KMS-11 (cell line): ENCODE measurements at regions not wholly inside any gene's neighbourhood (a gene's known extent, or its start where the extent isn't known, plus 50 kb on each side); places are given as distances from the start of the nearest gene placed in this dataset.

Source experiments
- H2AFZ ChIP-seq: fragments of 200-600 bp; sonication (generic); 2 replicates; pipeline ENCODE4 v1.6.1; 2016; ENCODE audit warnings: antibody characterized with exemption, mixed run types, low read depth
- H3K27ac ChIP-seq: fragments of 200-600 bp; sonication (generic); 2 replicates; pipeline ENCODE4 v1.6.1; 2016; ENCODE audit warnings: mild to moderate bottlenecking, mixed run types
- H3K27me3 ChIP-seq: fragments of 200-600 bp; sonication (generic); 2 replicates; pipeline ENCODE4 v1.6.1; 2017; ENCODE audit warnings: mild to moderate bottlenecking, low read depth, mixed run types, moderate library complexity; ENCODE audit not compliant: insufficient read depth
- H3K36me3 ChIP-seq: fragments of 200-600 bp; sonication (generic); 2 replicates; pipeline ENCODE4 v1.6.1; 2017; ENCODE audit warnings: mild to moderate bottlenecking, mixed run types; ENCODE audit not compliant: insufficient read depth
- H3K4me1 ChIP-seq: fragments of 200-600 bp; sonication (generic); 2 replicates; pipeline ENCODE4 v1.6.1; 2016; ENCODE audit warnings: mild to moderate bottlenecking, low read depth, mixed run types; ENCODE audit not compliant: poor library complexity, severe bottlenecking
- H3K4me2 ChIP-seq: fragments of 200-600 bp; sonication (generic); 2 replicates; pipeline ENCODE4 v1.7.0; 2016; ENCODE audit warnings: mild to moderate bottlenecking, mixed run types
- H3K4me3 ChIP-seq: fragments of 200-600 bp; sonication (generic); IDR thresholded peaks from 2 replicates; pipeline ENCODE4 v1.6.1; 2017; ENCODE audit warnings: low read depth, low read length, mixed read lengths; ENCODE audit not compliant: insufficient read depth
- H3K79me2 ChIP-seq: fragments of 200-600 bp; sonication (generic); 2 replicates; pipeline ENCODE4 v1.6.1; 2016; ENCODE audit warnings: low read depth, mixed run types; ENCODE audit not compliant: insufficient read depth
- H3K9ac ChIP-seq: fragments of 200-600 bp; sonication (generic); 2 replicates; pipeline ENCODE4 v1.6.1; 2016; ENCODE audit warnings: mild to moderate bottlenecking, mixed run types
- H4K20me1 ChIP-seq: fragments of 200-600 bp; sonication (generic); 2 replicates; pipeline ENCODE4 v1.6.1; 2016; ENCODE audit warnings: mild to moderate bottlenecking, mixed run types; ENCODE audit not compliant: insufficient read depth
- CTCF ChIP-seq: fragments of 200-600 bp; sonication (generic); conservative IDR thresholded peaks from 2 replicates; pipeline ENCODE4 v1.6.1; 2017; ENCODE audit warnings: low read depth, mild to moderate bottlenecking, antibody characterized with exemption, low read length, moderate library complexity, mixed read lengths

GRCh38 chr1:14440166-14440565 is 158.3 kb upstream of the KAZN start:
- H3K79me2 ChIP-seq = no peaks in the 10 kb centered on the region
- H3K27me3 ChIP-seq = no peaks in the 10 kb centered on the region; the same call in 1 of the 2 replicates
- no peaks in the 10 kb centered on the region for H3K4me1 ChIP-seq
- H3K36me3 ChIP-seq = no peaks in the 10 kb centered on the region
- H3K27ac ChIP-seq = no peak overlapping the region
- no peak overlapping the region for H3K4me2 ChIP-seq
- H3K4me3 ChIP-seq = no peak overlapping the region
- no peaks in the 10 kb centered on the region for H4K20me1 ChIP-seq
- H2AFZ ChIP-seq = no peak overlapping the region
- no peak overlapping the region for H3K9ac ChIP-seq
- TF ChIP-seq CTCF = no peak

GRCh38 chr1:14440731-14441130 is 157.8 kb upstream of the KAZN start:
- TF ChIP-seq CTCF = no peak
- no peak overlapping the region for H3K27ac ChIP-seq
- H3K4me2 ChIP-seq = no peak overlapping the region
- no peaks in the 10 kb centered on the region; the same call in 1 of the 2 replicates for H3K27me3 ChIP-seq
- no peak overlapping the region for H3K4me3 ChIP-seq
- no peaks in the 10 kb centered on the region for H3K79me2 ChIP-seq
- H3K9ac ChIP-seq = no peak overlapping the region
- H2AFZ ChIP-seq = no peak overlapping the region
- H3K36me3 ChIP-seq = no peaks in the 10 kb centered on the region
- no peaks in the 10 kb centered on the region for H3K4me1 ChIP-seq
- H4K20me1 ChIP-seq = no peaks in the 10 kb centered on the region

GRCh38 chr1:14441302-14441741 is 157.2 kb upstream of the KAZN start:
- no peaks in the 10 kb centered on the region; the same call in 1 of the 2 replicates for H3K27me3 ChIP-seq
- H3K36me3 ChIP-seq = no peaks in the 10 kb centered on the region
- H3K9ac ChIP-seq = no peak overlapping the region
- H4K20me1 ChIP-seq = no peaks in the 10 kb centered on the region
- no peak overlapping the region for H3K4me2 ChIP-seq
- no peaks in the 10 kb centered on the region for H3K4me1 ChIP-seq
- H3K27ac ChIP-seq = no peak overlapping the region
- H3K4me3 ChIP-seq = no peak overlapping the region
- no peaks in the 10 kb centered on the region for H3K79me2 ChIP-seq
- no peak for TF ChIP-seq CTCF
- H2AFZ ChIP-seq = no peak overlapping the region

GRCh38 chr1:14442669-14443068 is 155.8 kb upstream of the KAZN start:
- Histone ChIP-seq H3K27ac (no peak overlapping the region), H3K79me2 (no peaks in the 10 kb centered on the region), H3K4me1 (no peaks in the 10 kb centered on the region), H3K4me2 (no peak overlapping the region), H3K36me3 (no peaks in the 10 kb centered on the region), H4K20me1 (no peaks in the 10 kb centered on the region), H2AFZ (no peak overlapping the region), H3K27me3 (no peaks in the 10 kb centered on the region; the same call in 1 of the 2 replicates), H3K4me3 (no peak overlapping the region), H3K9ac (no peak overlapping the region)
- no peak for TF ChIP-seq CTCF
